ENCODE measurements at regions not wholly inside any gene's neighbourhood (a gene's known extent, or its start where the extent isn't known, plus 50 kb on each side); places are given as distances from the start of the nearest gene placed in this dataset.

- POLR2A ChIA-PET = no interaction called here
- CTCF ChIA-PET = no interaction called here
- no peak for TF ChIP-seq GATA3 (IDR thresholded peaks at IDR 0.05; ENCODE audit: borderline replicate concordance)
- TF ChIP-seq ATOH8 (CRISPR knock-in tag; IDR thresholded peaks at IDR 0.05; ENCODE audit: low read depth) = no peak
- no peak for TF ChIP-seq HOXB13 (CRISPR knock-in tag; IDR thresholded peaks at IDR 0.05; ENCODE audit: low read depth)
- TF ChIP-seq POLR2A (IDR thresholded peaks at IDR 0.05; ENCODE audit: low read length) = no peak
- no peak for TF ChIP-seq ESRRA (IDR thresholded peaks at IDR 0.05; ENCODE audit: borderline replicate concordance, low read length)
- no peak for TF ChIP-seq FOSL2 (IDR thresholded peaks at IDR 0.05)
- no peak for TF ChIP-seq FOSL2 (CRISPR knock-in tag; IDR thresholded peaks at IDR 0.05)
- TF ChIP-seq TFCP2L1 (CRISPR knock-in tag; IDR thresholded peaks at IDR 0.05) = no peak
- no peak for TF ChIP-seq MYC (IDR thresholded peaks at IDR 0.05; ENCODE audit: borderline replicate concordance, low read length)
- TF ChIP-seq, protein P1, sequence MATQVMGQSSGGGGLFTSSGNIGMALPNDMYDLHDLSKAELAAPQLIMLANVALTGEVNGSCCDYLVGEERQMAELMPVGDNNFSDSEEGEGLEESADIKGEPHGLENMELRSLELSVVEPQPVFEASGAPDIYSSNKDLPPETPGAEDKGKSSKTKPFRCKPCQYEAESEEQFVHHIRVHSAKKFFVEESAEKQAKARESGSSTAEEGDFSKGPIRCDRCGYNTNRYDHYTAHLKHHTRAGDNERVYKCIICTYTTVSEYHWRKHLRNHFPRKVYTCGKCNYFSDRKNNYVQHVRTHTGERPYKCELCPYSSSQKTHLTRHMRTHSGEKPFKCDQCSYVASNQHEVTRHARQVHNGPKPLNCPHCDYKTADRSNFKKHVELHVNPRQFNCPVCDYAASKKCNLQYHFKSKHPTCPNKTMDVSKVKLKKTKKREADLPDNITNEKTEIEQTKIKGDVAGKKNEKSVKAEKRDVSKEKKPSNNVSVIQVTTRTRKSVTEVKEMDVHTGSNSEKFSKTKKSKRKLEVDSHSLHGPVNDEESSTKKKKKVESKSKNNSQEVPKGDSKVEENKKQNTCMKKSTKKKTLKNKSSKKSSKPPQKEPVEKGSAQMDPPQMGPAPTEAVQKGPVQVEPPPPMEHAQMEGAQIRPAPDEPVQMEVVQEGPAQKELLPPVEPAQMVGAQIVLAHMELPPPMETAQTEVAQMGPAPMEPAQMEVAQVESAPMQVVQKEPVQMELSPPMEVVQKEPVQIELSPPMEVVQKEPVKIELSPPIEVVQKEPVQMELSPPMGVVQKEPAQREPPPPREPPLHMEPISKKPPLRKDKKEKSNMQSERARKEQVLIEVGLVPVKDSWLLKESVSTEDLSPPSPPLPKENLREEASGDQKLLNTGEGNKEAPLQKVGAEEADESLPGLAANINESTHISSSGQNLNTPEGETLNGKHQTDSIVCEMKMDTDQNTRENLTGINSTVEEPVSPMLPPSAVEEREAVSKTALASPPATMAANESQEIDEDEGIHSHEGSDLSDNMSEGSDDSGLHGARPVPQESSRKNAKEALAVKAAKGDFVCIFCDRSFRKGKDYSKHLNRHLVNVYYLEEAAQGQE (IDR thresholded peaks at IDR 0.05) = no peak
- TF ChIP-seq FOSB (CRISPR knock-in tag; IDR thresholded peaks at IDR 0.05) = no peak
- no peak for TF ChIP-seq CHD4 (IDR thresholded peaks at IDR 0.05; ENCODE audit: borderline replicate concordance)
- no peak for TF ChIP-seq EHMT2 (IDR thresholded peaks at IDR 0.05; ENCODE audit: low read depth)
- no peak for TF ChIP-seq HOXA7 (CRISPR knock-in tag; IDR thresholded peaks at IDR 0.05)
- no peak for TF ChIP-seq NFE2L2 (conservative IDR thresholded peaks at IDR 0.05; ENCODE audit: low read length)
- 0% methylated on average over 2 of the region's 2 CpGs for WGBS (ENCODE audit: missing lambda C conversion rate)
- ATAC-seq (no peak), FAIRE-seq (no peak), DNase-seq (ENCODE audit: low read depth in 1 of 2, low spot score in 1 of 2) (no peak)
- Histone ChIP-seq H3K4me2 (no peak overlapping the region), H3K4me1 (no peaks in the 10 kb centered on the region), H3K4me3 (no peak overlapping the region), H3K9me3 (no peaks in the 10 kb centered on the region), H3K27ac (no peak overlapping the region)
Observed at GRCh38 chr9:1311462-1312042, 261.4 kb downstream of the DMRT2 start.

DNA sequence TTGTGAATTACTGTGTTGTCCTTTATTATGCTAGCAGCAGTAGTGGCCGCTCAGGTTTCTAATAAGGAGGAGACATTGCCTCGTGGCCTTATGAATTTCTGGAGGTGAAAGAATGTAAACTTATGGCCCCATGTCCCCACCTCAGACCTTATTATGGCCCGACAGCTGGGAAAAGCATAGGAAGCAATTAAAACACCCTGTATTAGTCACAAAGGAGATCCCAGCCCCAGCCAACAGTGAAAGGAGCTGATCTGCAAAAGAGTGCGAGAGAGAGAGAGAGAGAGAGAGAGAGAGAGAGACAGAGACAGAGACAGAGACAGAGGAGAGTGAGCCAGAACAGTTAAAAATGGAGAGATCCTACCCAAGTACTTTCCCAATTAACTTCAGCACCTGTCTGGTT is 269.3 kb downstream of the DMRT2 start:
- Histone ChIP-seq H3K9me3 (no peaks in the 10 kb centered on the region), H3K4me2 (no peak overlapping the region), H3K4me1 (no peaks in the 10 kb centered on the region), H3K4me3 (no peak overlapping the region), H3K27ac (no peak overlapping the region)
- ChIA-PET POLR2A (no interaction called here), CTCF (no interaction called here)
- 13% methylated on average over 4 of the region's 4 CpGs for WGBS (ENCODE audit: missing lambda C conversion rate)
- TF ChIP-seq FOXS1 (CRISPR knock-in tag; IDR thresholded peaks at IDR 0.05) (no peak), NR3C1 (IDR thresholded peaks at IDR 0.05) (no peak), NPAS2 (CRISPR knock-in tag; IDR thresholded peaks at IDR 0.05; ENCODE audit: borderline replicate concordance) (no peak), FOSB (CRISPR knock-in tag; IDR thresholded peaks at IDR 0.05) (no peak), CEBPB (IDR thresholded peaks at IDR 0.05) (no peak), CHD4 (IDR thresholded peaks at IDR 0.05; ENCODE audit: borderline replicate concordance) (no peak), EP300 (IDR thresholded peaks at IDR 0.05) (no peak), ZFP36 (IDR thresholded peaks at IDR 0.05; ENCODE audit: borderline replicate concordance, partially characterized antibody) (no peak)
- TF ChIP-seq, protein P2, sequence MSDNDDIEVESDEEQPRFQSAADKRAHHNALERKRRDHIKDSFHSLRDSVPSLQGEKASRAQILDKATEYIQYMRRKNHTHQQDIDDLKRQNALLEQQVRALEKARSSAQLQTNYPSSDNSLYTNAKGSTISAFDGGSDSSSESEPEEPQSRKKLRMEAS (IDR thresholded peaks at IDR 0.05) = no peak
- TF ChIP-seq, protein P1 (IDR thresholded peaks at IDR 0.05) = no peak
- TF ChIP-seq, protein P3, sequence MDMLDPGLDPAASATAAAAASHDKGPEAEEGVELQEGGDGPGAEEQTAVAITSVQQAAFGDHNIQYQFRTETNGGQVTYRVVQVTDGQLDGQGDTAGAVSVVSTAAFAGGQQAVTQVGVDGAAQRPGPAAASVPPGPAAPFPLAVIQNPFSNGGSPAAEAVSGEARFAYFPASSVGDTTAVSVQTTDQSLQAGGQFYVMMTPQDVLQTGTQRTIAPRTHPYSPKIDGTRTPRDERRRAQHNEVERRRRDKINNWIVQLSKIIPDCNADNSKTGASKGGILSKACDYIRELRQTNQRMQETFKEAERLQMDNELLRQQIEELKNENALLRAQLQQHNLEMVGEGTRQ (IDR thresholded peaks at IDR 0.05) = no peak
- FAIRE-seq = no peak
- no peak for DNase-seq (ENCODE audit: low read depth in 1 of 2, low spot score in 1 of 2)
- ATAC-seq = no peak

All from A549 (cell line).